CD4-positive, alpha-beta T cell (primary cell): ENCODE measurements at regions not wholly inside any gene's neighbourhood (a gene's known extent, or its start where the extent isn't known, plus 50 kb on each side); places are given as distances from the start of the nearest gene placed in this dataset.

ENCODE experiments used
- ATAC-seq: fragments of 200-7000 bp; cut with Tn5 transposase; one replicate; pipeline ENCODE4 v1.10.0; 2022; ENCODE audit warnings: mild to moderate bottlenecking; ENCODE audit not compliant: poor library complexity
- CTCF ChIA-PET: fragments of 350-600 bp; sonication (Branson Sonifier 250); formaldehyde crosslinking; loops from one replicate; lab custom pipeline; 2021; ENCODE audit warnings: antibody characterized with exemption, inconsistent platforms; lab: Charles Lee
- POLR2A ChIA-PET: fragments of 350-600 bp; sonication (Branson Sonifier 250); formaldehyde crosslinking; loops from one replicate; lab custom pipeline; 2021; ENCODE audit warnings: antibody characterized with exemption, inconsistent platforms; lab: Charles Lee
- DNase-seq, 14 experiments: peaks; one replicate each; pipeline ENCODE4 v3.0.0-alpha.2; 2013 to 2020; ENCODE audit warnings: mixed read lengths in 2 of 14
- H3K27ac ChIP-seq, 2 donors: one replicate each; pipeline versions ENCODE4 v1.5.1 to v1.7.0; 2013; ENCODE audit warnings: low read length in 2 of 2, low read depth in 1 of 2, mild to moderate bottlenecking in 1 of 2
- H3K27me3 ChIP-seq, 2 experiments: 1 replicate in 1 of 2; 2 replicates in 1 of 2; pipeline versions ENCODE4 v1.6.1 to v1.7.0; 2013; ENCODE audit warnings: low read length in 2 of 2, control low read depth in 1 of 2, mild to moderate bottlenecking in 1 of 2, moderate library complexity in 1 of 2; ENCODE audit not compliant: insufficient read depth in 2 of 2, control insufficient read depth in 1 of 2
- H3K36me3 ChIP-seq: one replicate; pipeline ENCODE4 v1.6.1; 2013; ENCODE audit warnings: low read length, control low read depth; ENCODE audit not compliant: insufficient read depth
- H3K4me1 ChIP-seq: one replicate; pipeline ENCODE4 v1.6.1; 2013; ENCODE audit warnings: low read length, control low read depth; ENCODE audit not compliant: insufficient read depth
- H3K4me3 ChIP-seq: one replicate; pipeline ENCODE4 v1.5.1; 2013; ENCODE audit warnings: mild to moderate bottlenecking, low read length, moderate library complexity
- H3K9me3 ChIP-seq, 2 experiments: 1 replicate in 1 of 2; 2 replicates in 1 of 2; pipeline versions ENCODE4 v1.6.1 to v1.7.0; 2013; ENCODE audit warnings: low read length in 2 of 2, mild to moderate bottlenecking in 2 of 2, control low read depth in 1 of 2, moderate library complexity in 1 of 2; ENCODE audit not compliant: control insufficient read depth in 1 of 2, insufficient read depth in 1 of 2
- H3K27ac Mint-ChIP-seq: one replicate; pipeline ENCODE4 v1.8.0; 2020; ENCODE audit warnings: mixed read lengths
- H3K27me3 Mint-ChIP-seq: one replicate; pipeline ENCODE4 v1.8.0; 2021; ENCODE audit warnings: mixed read lengths
- H3K36me3 Mint-ChIP-seq: one replicate; pipeline ENCODE4 v1.8.0; 2021; ENCODE audit warnings: low read depth, mixed read lengths
- H3K4me1 Mint-ChIP-seq: one replicate; pipeline ENCODE4 v1.8.0; 2021; ENCODE audit warnings: low read depth, mixed read lengths
- H3K4me3 Mint-ChIP-seq: one replicate; pipeline ENCODE4 v1.8.0; 2020; ENCODE audit warnings: mild to moderate bottlenecking, mixed read lengths
- H3K9me3 Mint-ChIP-seq: one replicate; pipeline ENCODE4 v1.8.0; 2020; ENCODE audit warnings: mixed read lengths
- intact Hi-C, 2 experiments: fragments of 100-400 bp; cut with DNase I in 1 of 2; cut with micrococcal nuclease in 1 of 2; formaldehyde crosslinking; loops; one replicate each; pipeline versions ENCODE4 v1.15.1 to v1.9.0; 2023 to 2025; cut with DNase I, micrococcal nuclease
- TF ChIP-seq, protein P1 (sequence below): fragments of 200-600 bp; IDR thresholded peaks from one replicate; pipeline ENCODE4 v1.8.0; 2022; ENCODE audit warnings: antibody characterized with exemption, mild to moderate bottlenecking

GRCh38 chr16:85356157-85356556, 243.9 kb upstream of the CIBAR2 start:
- peaks cover 0 to 9% of the 10 kb centered on the region in 2 experiments for H3K9me3 ChIP-seq
- CTCF ChIA-PET: no interaction called here
- H3K27me3 Mint-ChIP-seq: peaks cover 6% of the 10 kb centered on the region

DNA sequence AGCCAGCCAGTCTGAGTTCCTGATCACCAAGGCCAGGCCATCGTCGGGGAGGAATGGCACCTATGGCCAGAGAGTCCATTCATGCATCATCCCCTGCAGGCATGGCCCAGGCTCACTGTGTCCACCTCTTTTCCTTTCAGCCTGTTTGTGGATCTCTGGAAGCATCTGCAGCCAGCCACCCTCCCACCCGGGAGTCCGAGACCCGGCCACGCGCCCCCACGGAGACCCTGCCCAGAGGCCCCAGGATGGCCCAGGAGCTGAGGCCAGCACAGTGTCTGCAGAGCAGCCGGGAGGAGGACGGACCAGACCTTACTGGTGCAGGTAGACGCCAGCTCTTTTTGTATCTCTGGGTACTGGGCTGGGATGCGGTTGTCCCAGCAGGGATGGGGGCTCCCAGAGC, 245.1 kb upstream of the CIBAR2 start:
- H3K27me3 ChIP-seq: no peaks in the 10 kb centered on the region
- Mint-ChIP-seq H3K27ac (no peak overlapping the region), H3K4me1 (no peaks in the 10 kb centered on the region), H3K27me3 (peaks cover 7% of the 10 kb centered on the region), H3K9me3 (no peaks in the 10 kb centered on the region), H3K36me3 (no peaks in the 10 kb centered on the region), H3K4me3 (no peak overlapping the region)
- H3K36me3 ChIP-seq: no peaks in the 10 kb centered on the region
- TF ChIP-seq, protein P1, sequence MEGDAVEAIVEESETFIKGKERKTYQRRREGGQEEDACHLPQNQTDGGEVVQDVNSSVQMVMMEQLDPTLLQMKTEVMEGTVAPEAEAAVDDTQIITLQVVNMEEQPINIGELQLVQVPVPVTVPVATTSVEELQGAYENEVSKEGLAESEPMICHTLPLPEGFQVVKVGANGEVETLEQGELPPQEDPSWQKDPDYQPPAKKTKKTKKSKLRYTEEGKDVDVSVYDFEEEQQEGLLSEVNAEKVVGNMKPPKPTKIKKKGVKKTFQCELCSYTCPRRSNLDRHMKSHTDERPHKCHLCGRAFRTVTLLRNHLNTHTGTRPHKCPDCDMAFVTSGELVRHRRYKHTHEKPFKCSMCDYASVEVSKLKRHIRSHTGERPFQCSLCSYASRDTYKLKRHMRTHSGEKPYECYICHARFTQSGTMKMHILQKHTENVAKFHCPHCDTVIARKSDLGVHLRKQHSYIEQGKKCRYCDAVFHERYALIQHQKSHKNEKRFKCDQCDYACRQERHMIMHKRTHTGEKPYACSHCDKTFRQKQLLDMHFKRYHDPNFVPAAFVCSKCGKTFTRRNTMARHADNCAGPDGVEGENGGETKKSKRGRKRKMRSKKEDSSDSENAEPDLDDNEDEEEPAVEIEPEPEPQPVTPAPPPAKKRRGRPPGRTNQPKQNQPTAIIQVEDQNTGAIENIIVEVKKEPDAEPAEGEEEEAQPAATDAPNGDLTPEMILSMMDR: no peak
- ATAC-seq (no peak), DNase-seq (no peak)
- peaks cover 0 to 9% of the 10 kb centered on the region in 2 experiments for H3K9me3 ChIP-seq
- intact Hi-C loops: no loop called here
- no peak overlapping the region for H3K27ac ChIP-seq
- no peak overlapping the region for H3K4me3 ChIP-seq
- ChIA-PET CTCF (no interaction called here), POLR2A (no interaction called here)
- no peaks in the 10 kb centered on the region for H3K4me1 ChIP-seq

More at GRCh38 chr16:85356157-85356556, 243.9 kb upstream of the CIBAR2 start:
- no peak overlapping the region for H3K27ac ChIP-seq
- no peaks in the 10 kb centered on the region for H3K27me3 ChIP-seq
- Mint-ChIP-seq H3K9me3 (no peaks in the 10 kb centered on the region), H3K4me3 (no peak overlapping the region), H3K27ac (no peak overlapping the region), H3K4me1 (no peaks in the 10 kb centered on the region), H3K36me3 (no peaks in the 10 kb centered on the region)
- ATAC-seq (no peak), DNase-seq (no peak)
- H3K4me1 ChIP-seq: no peaks in the 10 kb centered on the region
- H3K36me3 ChIP-seq: no peaks in the 10 kb centered on the region
- intact Hi-C loops: no loop called here
- POLR2A ChIA-PET: no interaction called here
- TF ChIP-seq, protein P1: no peak
- no peak overlapping the region for H3K4me3 ChIP-seq

- Histone ChIP-seq H3K36me3 (no peaks in the 10 kb centered on the region), H3K4me3 (no peak overlapping the region), H3K4me1 (no peaks in the 10 kb centered on the region), H3K27ac (no peak overlapping the region), H3K27me3 (no peaks in the 10 kb centered on the region), H3K9me3 (peaks cover 0 to 6% of the 10 kb centered on the region in 2 experiments)
- no peaks in the 10 kb centered on the region for H3K4me1 Mint-ChIP-seq
- no peak overlapping the region for H3K4me3 Mint-ChIP-seq
- intact Hi-C loops: no loop called here
- ATAC-seq (no peak), DNase-seq (no peak)
- CTCF ChIA-PET: no interaction called here
- no peaks in the 10 kb centered on the region for H3K36me3 Mint-ChIP-seq
- TF ChIP-seq, protein P1: no peak
- no peak overlapping the region for H3K27ac Mint-ChIP-seq
- H3K27me3 Mint-ChIP-seq: peaks cover 7% of the 10 kb centered on the region
- POLR2A ChIA-PET: no interaction called here
- H3K9me3 Mint-ChIP-seq: no peaks in the 10 kb centered on the region
These were observed 245.7 kb upstream of the CIBAR2 start for GRCh38 chr16:85357924-85358505.
